Mucosa of rectum (tissue), 2 donors: ENCODE measurements at regions not wholly inside any gene's neighbourhood (a gene's known extent, or its start where the extent isn't known, plus 50 kb on each side); places are given as distances from the start of the nearest gene placed in this dataset.
"Not testable (repeated sequence)": the region's sequence is repeated elsewhere in the genome, so short reads cannot be mapped to it uniquely, and the experiment has no call there.

ENCODE experiments used
- H3K27ac ChIP-seq, 2 donors: one replicate each; pipeline ENCODE4 v1.7.0; 2013; ENCODE audit warnings: inconsistent platforms in 2 of 2, low read depth in 2 of 2, low read length in 2 of 2
- H3K27me3 ChIP-seq, 2 donors: one replicate each; pipeline ENCODE4 v1.7.0; 2013; ENCODE audit warnings: low read length in 2 of 2; ENCODE audit not compliant: control insufficient read depth in 2 of 2, insufficient read depth in 2 of 2
- H3K36me3 ChIP-seq, 2 donors: one replicate each; pipeline ENCODE4 v1.7.0; 2013; ENCODE audit warnings: low read length in 2 of 2; ENCODE audit not compliant: control insufficient read depth in 2 of 2, insufficient read depth in 2 of 2
- H3K4me1 ChIP-seq, 2 donors: one replicate each; pipeline ENCODE4 v1.7.0; 2013; ENCODE audit warnings: low read length in 2 of 2, mild to moderate bottlenecking in 1 of 2; ENCODE audit not compliant: control insufficient read depth in 2 of 2, insufficient read depth in 2 of 2
- H3K4me3 ChIP-seq, 2 donors: one replicate each; pipeline ENCODE4 v1.7.0; 2013; ENCODE audit warnings: low read length in 2 of 2
- H3K9ac ChIP-seq, 2 donors: one replicate each; pipeline ENCODE4 v1.7.0; 2013; ENCODE audit warnings: low read length in 2 of 2, low read depth in 1 of 2, mild to moderate bottlenecking in 1 of 2
- H3K9me3 ChIP-seq, 2 donors: one replicate each; pipeline ENCODE4 v1.7.0; 2013; ENCODE audit warnings: low read length in 2 of 2; ENCODE audit not compliant: control insufficient read depth in 2 of 2
- donor health status: healthy.
- donor health status: Normal muscosa, but diverticular disease.

GRCh38 chr7:67493366-67493765, 496.7 kb downstream of the TYW1 start:
- Histone ChIP-seq H3K27me3 (no peaks in the 10 kb centered on the region), H3K27ac (no peak overlapping the region), H3K36me3 (no peaks in the 10 kb centered on the region), H3K4me3 (no peak overlapping the region), H3K9me3 (no peaks in the 10 kb centered on the region), H3K9ac (no peak overlapping the region), H3K4me1 (no peaks in the 10 kb centered on the region)

- H3K4me1 ChIP-seq: no peaks in the 10 kb centered on the region
- H3K9me3 ChIP-seq: no peaks in the 10 kb centered on the region
- no peak overlapping the region for H3K9ac ChIP-seq
- no peak overlapping the region for H3K4me3 ChIP-seq
- no peaks in the 10 kb centered on the region for H3K36me3 ChIP-seq
- no peak overlapping the region for H3K27ac ChIP-seq
- H3K27me3 ChIP-seq: no peaks in the 10 kb centered on the region
Observed at GRCh38 chr7:67496589-67496988, 500.0 kb downstream of the TYW1 start.

GRCh38 chr7:67497914-67498313, 501.3 kb downstream of the TYW1 start:
- H3K27ac ChIP-seq, H3K36me3 ChIP-seq, H3K27me3 ChIP-seq, H3K4me3 ChIP-seq, H3K9me3 ChIP-seq, H3K9ac ChIP-seq, H3K4me1 ChIP-seq: not testable (repeated sequence)

GRCh38 chr7:67502929-67503328, 506.3 kb downstream of the TYW1 start:
- no peaks in the 10 kb centered on the region for H3K9me3 ChIP-seq
- H3K27me3 ChIP-seq: no peaks in the 10 kb centered on the region
- H3K4me3 ChIP-seq: no peak overlapping the region
- H3K9ac ChIP-seq: no peak overlapping the region
- no peak overlapping the region for H3K27ac ChIP-seq
- no peaks in the 10 kb centered on the region for H3K4me1 ChIP-seq
- no peaks in the 10 kb centered on the region for H3K36me3 ChIP-seq

- no peaks in the 10 kb centered on the region for H3K4me1 ChIP-seq
- H3K9me3 ChIP-seq: no peaks in the 10 kb centered on the region
- no peaks in the 10 kb centered on the region for H3K27me3 ChIP-seq
- H3K27ac ChIP-seq: no peak overlapping the region
- no peaks in the 10 kb centered on the region for H3K36me3 ChIP-seq
- H3K9ac ChIP-seq: no peak overlapping the region
- H3K4me3 ChIP-seq: no peak overlapping the region
Observed at GRCh38 chr7:67505449-67505848, 508.8 kb downstream of the TYW1 start.

GRCh38 chr7:67512481-67512880, 515.8 kb downstream of the TYW1 start:
- H3K4me3 ChIP-seq: no peak overlapping the region
- no peaks in the 10 kb centered on the region for H3K9me3 ChIP-seq
- H3K27me3 ChIP-seq: no peaks in the 10 kb centered on the region
- H3K36me3 ChIP-seq: no peaks in the 10 kb centered on the region
- no peaks in the 10 kb centered on the region for H3K4me1 ChIP-seq
- H3K9ac ChIP-seq: no peak overlapping the region
- no peak overlapping the region for H3K27ac ChIP-seq

GRCh38 chr7:67518580-67518979, 521.9 kb downstream of the TYW1 start:
- Histone ChIP-seq H3K27me3 (no peaks in the 10 kb centered on the region), H3K9me3 (no peaks in the 10 kb centered on the region), H3K36me3 (no peaks in the 10 kb centered on the region), H3K9ac (no peak overlapping the region), H3K27ac (no peak overlapping the region), H3K4me1 (no peaks in the 10 kb centered on the region), H3K4me3 (no peak overlapping the region)

GRCh38 chr7:67519171-67519570, 522.5 kb downstream of the TYW1 start:
- Histone ChIP-seq H3K9me3 (no peaks in the 10 kb centered on the region), H3K4me1 (no peaks in the 10 kb centered on the region), H3K9ac (no peak overlapping the region), H3K36me3 (no peaks in the 10 kb centered on the region), H3K27me3 (no peaks in the 10 kb centered on the region), H3K27ac (no peak overlapping the region), H3K4me3 (no peak overlapping the region)

- H3K9ac ChIP-seq: no peak overlapping the region
- H3K27ac ChIP-seq: no peak overlapping the region
- no peaks in the 10 kb centered on the region for H3K9me3 ChIP-seq
- H3K4me3 ChIP-seq: no peak overlapping the region
- H3K36me3 ChIP-seq: no peaks in the 10 kb centered on the region
- no peaks in the 10 kb centered on the region for H3K4me1 ChIP-seq
- no peaks in the 10 kb centered on the region for H3K27me3 ChIP-seq
Observed at GRCh38 chr7:67522504-67522903, 525.9 kb downstream of the TYW1 start.

GRCh38 chr7:67523713-67524112, 527.1 kb downstream of the TYW1 start:
- no peaks in the 10 kb centered on the region for H3K36me3 ChIP-seq
- H3K9me3 ChIP-seq: no peaks in the 10 kb centered on the region
- no peaks in the 10 kb centered on the region for H3K27me3 ChIP-seq
- H3K4me3 ChIP-seq: no peak overlapping the region
- H3K4me1 ChIP-seq: no peaks in the 10 kb centered on the region
- no peak overlapping the region for H3K27ac ChIP-seq
- H3K9ac ChIP-seq: no peak overlapping the region

- Histone ChIP-seq H3K9ac (no peak overlapping the region), H3K27ac (no peak overlapping the region), H3K9me3 (no peaks in the 10 kb centered on the region), H3K4me1 (no peaks in the 10 kb centered on the region), H3K27me3 (no peaks in the 10 kb centered on the region), H3K4me3 (no peak overlapping the region), H3K36me3 (no peaks in the 10 kb centered on the region)
Observed at GRCh38 chr7:67525588-67525987, 529.0 kb downstream of the TYW1 start.
